Spleen (tissue), 11 donors: ENCODE measurements at regions not wholly inside any gene's neighbourhood (a gene's known extent, or its start where the extent isn't known, plus 50 kb on each side); places are given as distances from the start of the nearest gene placed in this dataset.
"Not testable (repeated sequence)": the region's sequence is repeated elsewhere in the genome, so short reads cannot be mapped to it uniquely, and the experiment has no call there.

ENCODE experiments used
- DNase-seq: peaks from one replicate; pipeline ENCODE4 v3.0.0-alpha.2; 2020
- H3K27ac ChIP-seq, 8 donors: fragments of 200-600 bp; sonication (generic) in 7 of 8; 1 replicate in 4 of 8; 2 replicates in 4 of 8; pipeline versions ENCODE4 v1.5.0 to v1.8.0; 2016 to 2021; ENCODE audit warnings: inconsistent platforms in 4 of 8, mild to moderate bottlenecking in 4 of 8, moderate library complexity in 1 of 8
- H3K27me3 ChIP-seq, 7 donors: fragments of 200-600 bp; sonication (generic) in 6 of 7; replicated peaks in 1 of 7; 1 replicate in 4 of 7; 2 replicates in 3 of 7; pipeline versions ENCODE4 v1.5.0 to v1.8.0; 2016 to 2021; ENCODE audit warnings: inconsistent platforms in 3 of 7, mild to moderate bottlenecking in 1 of 7
- H3K36me3 ChIP-seq, 6 donors: fragments of 200-600 bp; sonication (generic) in 5 of 6; 1 replicate in 4 of 6; 2 replicates in 2 of 6; pipeline versions ENCODE4 v1.5.0 to v1.8.0; 2016 to 2021; ENCODE audit warnings: inconsistent platforms in 2 of 6
- H3K4me1 ChIP-seq, 6 donors: fragments of 200-600 bp; sonication (generic) in 5 of 6; 1 replicate in 3 of 6; 2 replicates in 3 of 6; pipeline versions ENCODE4 v1.5.0 to v1.8.0; 2016 to 2021; ENCODE audit warnings: inconsistent platforms in 3 of 6
- H3K4me3 ChIP-seq, 8 donors: fragments of 200-600 bp; sonication (generic) in 7 of 8; 1 replicate in 4 of 8; 2 replicates in 4 of 8; pipeline versions ENCODE4 v1.5.0 to v1.8.0; 2016 to 2021; ENCODE audit warnings: inconsistent platforms in 4 of 8, mild to moderate bottlenecking in 4 of 8, moderate library complexity in 2 of 8
- H3K9me3 ChIP-seq, 8 donors: fragments of 200-600 bp; sonication (generic) in 7 of 8; 1 replicate in 4 of 8; 2 replicates in 4 of 8; pipeline versions ENCODE4 v1.5.0 to v1.8.0; 2016 to 2021; ENCODE audit warnings: inconsistent platforms in 4 of 8
- POLR2A ChIP-seq, 3 donors: fragments of 450-650 bp; IDR thresholded peaks; one replicate each; pipeline ENCODE4 v1.5.1; 2017; ENCODE audit warnings: antibody characterized with exemption in 3 of 3, mild to moderate bottlenecking in 1 of 3
- POLR2AphosphoS5 ChIP-seq, 3 donors: sonication (generic); formaldehyde crosslinking; IDR thresholded peaks; one replicate each; pipeline ENCODE4 v1.5.1; 2017; ENCODE audit warnings: antibody characterized with exemption in 3 of 3
- WGBS, 5 donors: extraction: QIAGEN DNeasy Blood & Tissue Kit in 3 of 5; methylation state at CpG; one replicate each; pipeline versions ENCODE4 v1.1.5 to v1.1.7; 2013 to 2018; 5-methylcytosine and 5-hydroxymethylcytosine counted together
- intact Hi-C: fragments of 100-400 bp; cut with DNase I; formaldehyde crosslinking; loops from one replicate; pipeline ENCODE4 v1.15.0; 2023; ENCODE audit warnings: low total_unique reads
- TF ChIP-seq, protein P1 (sequence below), 11 experiments: fragments of 200-600 bp in 7 of 11; fragments of 450-650 bp in 4 of 11; sonication (generic) in 4 of 11; IDR thresholded peaks in 8 of 11; conservative IDR thresholded peaks in 3 of 11; 1 replicate in 7 of 11; 2 replicates in 4 of 11; pipeline versions ENCODE4 v1.4.0 to v1.8.0; 2016 to 2021; ENCODE audit warnings: antibody characterized with exemption in 11 of 11, inconsistent platforms in 4 of 11, mild to moderate bottlenecking in 1 of 11
- donor health status: healthy with polysubstance abuse.
- donor health status: DM: no; HTN: no; CAD: no; lungs with moderate emphysema.
- donor health status: DM: no; HTN: no; CAD: no.
- donor health status: Bipolar disorder and iron deficiency.
- donor health status: healthy.
- donor health status: DM: no; HTN: no; CAD: no.
- donor health status: DM: yes; HTN: yes; CAD: no.

DNA sequence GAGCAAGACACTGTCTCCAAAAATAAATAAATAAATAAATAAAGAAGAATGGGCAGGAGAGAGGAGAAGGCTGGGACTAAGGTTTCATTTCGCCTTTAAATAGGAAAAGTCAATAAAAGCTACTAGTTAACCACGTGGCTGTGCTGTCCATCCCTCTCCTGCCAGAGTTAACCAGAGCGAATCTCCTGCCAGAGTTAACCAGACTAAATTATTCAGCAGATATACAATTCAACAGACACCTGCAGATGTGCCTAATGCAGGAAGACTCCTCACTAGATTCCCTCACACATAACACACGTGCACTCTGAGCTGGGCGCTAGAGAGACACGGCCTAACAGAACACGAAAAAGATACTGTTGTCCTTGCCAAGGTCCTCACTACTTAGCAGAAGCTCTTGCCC lies 156.1 kb downstream of the IGLL1 start:
- Histone ChIP-seq H3K9me3 (peaks cover 0 to 13% (median 11%) of the 10 kb centered on the region in 8 donors), H3K4me3 (no peak overlapping the region), H3K27ac (no peak overlapping the region), H3K27me3 (no peaks in the 10 kb centered on the region), H3K4me1 (peaks cover 0 to 20% (median 2%) of the 10 kb centered on the region in 6 donors), H3K36me3 (no peaks in the 10 kb centered on the region)
- WGBS, 5 donors: 70 to 81% (median 75%) methylated on average over 7 of the region's 7 CpGs
- intact Hi-C loops: no loop called here
- no peak for DNase-seq
- no peak for TF ChIP-seq POLR2AphosphoS5 (IDR thresholded peaks at IDR 0.05)
- no peak for TF ChIP-seq POLR2A (IDR thresholded peaks at IDR 0.05)

- H3K9me3 ChIP-seq, H3K27me3 ChIP-seq, H3K36me3 ChIP-seq, intact Hi-C loops, H3K4me3 ChIP-seq, DNase-seq: not testable (repeated sequence)
- Histone ChIP-seq H3K27ac (peak overlapping the region in 2 of 8 donors; percentile 5 to 13), H3K4me1 (peaks cover 0 to 26% (median 4%) of the 10 kb centered on the region in 6 donors)
- WGBS, 5 donors: 81 to 87% (median 85%) methylated on average over 4 of the region's 4 CpGs
These were observed 157.8 kb downstream of the IGLL1 start for GRCh38 chr22:23422281-23422680.

GRCh38 chr22:23421300-23421699 lies 158.8 kb downstream of the IGLL1 start:
- intact Hi-C loops, H3K36me3 ChIP-seq, H3K27me3 ChIP-seq, H3K9me3 ChIP-seq, H3K4me3 ChIP-seq: not testable (repeated sequence)
- TF ChIP-seq POLR2AphosphoS5 (IDR thresholded peaks at IDR 0.05): peak in 1 of 3 donors; percentile 33
- peak overlapping the region in 1 of 8 donors; percentile 13 for H3K27ac ChIP-seq
- H3K4me1 ChIP-seq: peaks cover 0 to 26% (median 4%) of the 10 kb centered on the region in 6 donors
- DNase-seq: peak; percentile 78
- WGBS, 5 donors: 58 to 82% (median 69%) methylated on average over 6 of the region's 6 CpGs

DNA sequence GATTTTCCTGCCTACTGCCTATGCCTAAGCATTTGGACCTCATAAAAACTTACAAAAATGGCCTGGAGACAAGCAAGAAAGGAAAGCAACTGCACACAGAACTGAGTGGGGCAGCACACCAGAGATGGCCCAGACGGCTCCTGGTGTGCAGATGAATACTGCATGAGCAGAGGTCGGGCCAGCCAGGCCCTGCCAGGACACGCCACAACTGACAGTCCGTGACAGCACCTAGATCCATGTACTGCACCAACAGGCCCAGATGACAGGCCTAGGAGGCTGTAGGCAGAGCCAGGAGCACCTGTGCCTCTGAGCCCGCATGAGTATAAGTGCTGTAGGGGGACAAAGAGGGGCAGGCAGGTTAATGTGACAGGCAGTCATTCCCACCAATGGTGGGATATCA lies 160.2 kb downstream of the IGLL1 start:
- Histone ChIP-seq H3K36me3 (no peaks in the 10 kb centered on the region), H3K4me1 (peaks cover 0 to 26% (median 4%) of the 10 kb centered on the region in 6 donors), H3K27me3 (no peaks in the 10 kb centered on the region), H3K4me3 (no peak overlapping the region), H3K9me3 (no peaks in the 10 kb centered on the region), H3K27ac (no peak overlapping the region)
- no peak for DNase-seq
- intact Hi-C loops: no loop called here
- TF ChIP-seq, protein P1, sequence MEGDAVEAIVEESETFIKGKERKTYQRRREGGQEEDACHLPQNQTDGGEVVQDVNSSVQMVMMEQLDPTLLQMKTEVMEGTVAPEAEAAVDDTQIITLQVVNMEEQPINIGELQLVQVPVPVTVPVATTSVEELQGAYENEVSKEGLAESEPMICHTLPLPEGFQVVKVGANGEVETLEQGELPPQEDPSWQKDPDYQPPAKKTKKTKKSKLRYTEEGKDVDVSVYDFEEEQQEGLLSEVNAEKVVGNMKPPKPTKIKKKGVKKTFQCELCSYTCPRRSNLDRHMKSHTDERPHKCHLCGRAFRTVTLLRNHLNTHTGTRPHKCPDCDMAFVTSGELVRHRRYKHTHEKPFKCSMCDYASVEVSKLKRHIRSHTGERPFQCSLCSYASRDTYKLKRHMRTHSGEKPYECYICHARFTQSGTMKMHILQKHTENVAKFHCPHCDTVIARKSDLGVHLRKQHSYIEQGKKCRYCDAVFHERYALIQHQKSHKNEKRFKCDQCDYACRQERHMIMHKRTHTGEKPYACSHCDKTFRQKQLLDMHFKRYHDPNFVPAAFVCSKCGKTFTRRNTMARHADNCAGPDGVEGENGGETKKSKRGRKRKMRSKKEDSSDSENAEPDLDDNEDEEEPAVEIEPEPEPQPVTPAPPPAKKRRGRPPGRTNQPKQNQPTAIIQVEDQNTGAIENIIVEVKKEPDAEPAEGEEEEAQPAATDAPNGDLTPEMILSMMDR (IDR thresholded peaks at IDR 0.05 in 8 of 11, conservative IDR thresholded peaks at IDR 0.05 in 3 of 11): no peak
- TF ChIP-seq POLR2AphosphoS5 (IDR thresholded peaks at IDR 0.05) (no peak), POLR2A (IDR thresholded peaks at IDR 0.05) (no peak)
- 75 to 99% (median 86%) methylated on average over 5 of the region's 5 CpGs for WGBS, 5 donors

DNA sequence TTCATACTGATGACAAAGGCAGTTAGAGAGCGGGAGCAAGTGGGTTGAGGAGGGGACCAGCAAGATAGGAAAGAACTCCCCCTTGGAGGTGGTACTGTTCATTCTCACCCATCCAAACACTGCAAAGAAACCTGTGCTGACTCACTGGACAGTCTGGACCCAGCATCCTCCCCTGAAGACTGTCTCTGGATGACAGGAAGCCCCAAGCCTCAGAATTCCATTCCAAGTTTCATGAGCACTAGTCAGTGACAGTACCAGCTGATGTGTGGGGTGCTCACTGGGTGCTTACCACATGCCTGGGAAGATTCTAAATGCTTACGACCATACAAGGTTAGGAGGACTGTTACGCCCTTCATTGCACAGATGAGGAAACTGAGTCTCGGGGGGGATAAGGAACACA lies 160.9 kb downstream of the IGLL1 start:
- peaks cover 0 to 20% (median 4%) of the 10 kb centered on the region in 6 donors for H3K4me1 ChIP-seq
- TF ChIP-seq POLR2AphosphoS5 (IDR thresholded peaks at IDR 0.05): no peak
- no peak for TF ChIP-seq POLR2A (IDR thresholded peaks at IDR 0.05)
- TF ChIP-seq, protein P1 (IDR thresholded peaks at IDR 0.05 in 8 of 11, conservative IDR thresholded peaks at IDR 0.05 in 3 of 11): no peak
- H3K36me3 ChIP-seq: no peaks in the 10 kb centered on the region
- intact Hi-C loops: no loop called here
- H3K27ac ChIP-seq: no peak overlapping the region
- H3K9me3 ChIP-seq: no peaks in the 10 kb centered on the region
- no peak overlapping the region for H3K4me3 ChIP-seq
- H3K27me3 ChIP-seq: no peaks in the 10 kb centered on the region
- 87 to 96% (median 90%) methylated on average over 4 of the region's 4 CpGs for WGBS, 5 donors
- no peak for DNase-seq
